B cell (primary cell): ENCODE measurements at regions not wholly inside any gene's neighbourhood (a gene's known extent, or its start where the extent isn't known, plus 50 kb on each side); places are given as distances from the start of the nearest gene placed in this dataset.

Source experiments
- EZH2 ChIP-seq: IDR thresholded peaks from 2 replicates; pipeline ENCODE4 v1.6.1; 2012; ENCODE audit warnings: borderline replicate concordance, low read depth, mild to moderate bottlenecking, moderate library complexity, low read length; ENCODE audit not compliant: insufficient read depth, poor library complexity, severe bottlenecking
- TF ChIP-seq, protein P1 (sequence below): fragments of 200-600 bp; IDR thresholded peaks from one replicate; pipeline ENCODE4 v1.8.0; 2022; ENCODE audit warnings: antibody characterized with exemption, mild to moderate bottlenecking

DNA sequence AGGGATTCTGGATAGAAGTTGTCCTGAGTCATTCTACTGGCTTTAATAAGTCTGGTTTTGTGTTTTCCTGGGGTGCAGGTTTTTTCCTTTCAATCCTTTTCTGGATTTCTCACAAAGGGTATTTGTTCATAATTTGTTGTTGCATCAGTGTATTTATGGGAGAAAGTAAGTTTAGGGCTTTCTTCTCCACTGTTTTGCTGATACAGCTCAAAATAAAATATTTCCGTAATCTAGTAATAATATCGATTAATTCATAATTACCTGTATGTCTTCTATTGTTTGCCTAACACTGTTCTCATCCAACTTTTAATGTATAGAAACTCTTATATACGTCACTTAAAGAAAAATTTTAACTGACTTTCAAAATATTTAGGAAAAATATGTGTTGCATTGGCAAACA is 728.2 kb downstream of the LUZP2 start:
- TF ChIP-seq, protein P1, sequence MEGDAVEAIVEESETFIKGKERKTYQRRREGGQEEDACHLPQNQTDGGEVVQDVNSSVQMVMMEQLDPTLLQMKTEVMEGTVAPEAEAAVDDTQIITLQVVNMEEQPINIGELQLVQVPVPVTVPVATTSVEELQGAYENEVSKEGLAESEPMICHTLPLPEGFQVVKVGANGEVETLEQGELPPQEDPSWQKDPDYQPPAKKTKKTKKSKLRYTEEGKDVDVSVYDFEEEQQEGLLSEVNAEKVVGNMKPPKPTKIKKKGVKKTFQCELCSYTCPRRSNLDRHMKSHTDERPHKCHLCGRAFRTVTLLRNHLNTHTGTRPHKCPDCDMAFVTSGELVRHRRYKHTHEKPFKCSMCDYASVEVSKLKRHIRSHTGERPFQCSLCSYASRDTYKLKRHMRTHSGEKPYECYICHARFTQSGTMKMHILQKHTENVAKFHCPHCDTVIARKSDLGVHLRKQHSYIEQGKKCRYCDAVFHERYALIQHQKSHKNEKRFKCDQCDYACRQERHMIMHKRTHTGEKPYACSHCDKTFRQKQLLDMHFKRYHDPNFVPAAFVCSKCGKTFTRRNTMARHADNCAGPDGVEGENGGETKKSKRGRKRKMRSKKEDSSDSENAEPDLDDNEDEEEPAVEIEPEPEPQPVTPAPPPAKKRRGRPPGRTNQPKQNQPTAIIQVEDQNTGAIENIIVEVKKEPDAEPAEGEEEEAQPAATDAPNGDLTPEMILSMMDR = no peak
- TF ChIP-seq EZH2 = no peak
